Activated gamma-delta T cell treated with Interleukin-2 at 50 U/mL for 16 hours (primary cell): ENCODE measurements at regions not wholly inside any gene's neighbourhood (a gene's known extent, or its start where the extent isn't known, plus 50 kb on each side); places are given as distances from the start of the nearest gene placed in this dataset.
"Not testable (repeated sequence)": the region's sequence is repeated elsewhere in the genome, so short reads cannot be mapped to it uniquely, and the experiment has no call there.

ENCODE experiments used
- DNase-seq: peaks from one replicate; pipeline ENCODE4 v3.0.0-alpha.2; 2020

GRCh38 chr6:165167311-165167710, 142.1 kb downstream of the C6orf118 start:
- DNase-seq, result no peak

- DNase-seq, result no peak
Observed at GRCh38 chr6:165163519-165163918, 145.9 kb downstream of the C6orf118 start.

- no peak for DNase-seq
Observed at GRCh38 chr6:165159460-165159859, 149.9 kb downstream of the C6orf118 start.

GRCh38 chr6:165146456-165146855, 162.9 kb downstream of the C6orf118 start:
- DNase-seq, result no peak

- DNase-seq, result no peak
Observed at GRCh38 chr6:165135889-165136288, 173.5 kb downstream of the C6orf118 start.

- no peak for DNase-seq
Observed at GRCh38 chr6:165129086-165129485, 180.3 kb downstream of the C6orf118 start.

- not testable (repeated sequence) for DNase-seq
Observed at GRCh38 chr6:165127743-165128142, 181.7 kb downstream of the C6orf118 start.

GRCh38 chr6:165124681-165125080, 184.7 kb downstream of the C6orf118 start:
- not testable (repeated sequence) for DNase-seq

GRCh38 chr6:165119231-165120020, 190.0 kb downstream of the C6orf118 start:
- no peak for DNase-seq

GRCh38 chr6:165118736-165119135, 190.7 kb downstream of the C6orf118 start:
- DNase-seq, result no peak

GRCh38 chr6:165117806-165118205, 191.6 kb downstream of the C6orf118 start:
- no peak for DNase-seq

GRCh38 chr6:165117121-165117520, 192.3 kb downstream of the C6orf118 start:
- DNase-seq, result no peak

GRCh38 chr6:165110860-165111259, 198.5 kb downstream of the C6orf118 start:
- no peak for DNase-seq

- no peak for DNase-seq
Observed at GRCh38 chr6:165109011-165109410, 200.4 kb downstream of the C6orf118 start.

- no peak for DNase-seq
Observed at GRCh38 chr6:165106261-165106660, 203.1 kb downstream of the C6orf118 start.

- no peak for DNase-seq
Observed at GRCh38 chr6:165098165-165098564, 211.2 kb downstream of the C6orf118 start.

GRCh38 chr6:165096868-165097267, 212.5 kb downstream of the C6orf118 start:
- no peak for DNase-seq

GRCh38 chr6:165096209-165096608, 213.2 kb downstream of the C6orf118 start:
- no peak for DNase-seq

GRCh38 chr6:165092881-165093595, 216.4 kb downstream of the C6orf118 start:
- DNase-seq, result no peak

GRCh38 chr6:165091121-165091785, 218.2 kb downstream of the C6orf118 start:
- DNase-seq, result no peak

GRCh38 chr6:165090242-165090641, 219.2 kb downstream of the C6orf118 start:
- DNase-seq, result no peak

- no peak for DNase-seq
Observed at GRCh38 chr6:165086814-165087213, 222.6 kb downstream of the C6orf118 start.

- no peak for DNase-seq
Observed at GRCh38 chr6:165082636-165083035, 226.8 kb downstream of the C6orf118 start.
